SK-N-SH (cell line): ENCODE measurements at regions not wholly inside any gene's neighbourhood (a gene's known extent, or its start where the extent isn't known, plus 50 kb on each side); places are given as distances from the start of the nearest gene placed in this dataset.

Experiments
- CTCF ChIA-PET: fragments of 300-600, 350-600 bp; formaldehyde crosslinking; extraction: SDS; loops from one replicate; lab custom pipeline; 2021; lab: Yijun Ruan, JAX
- POLR2A ChIA-PET: fragments of 350-600 bp; sonication (Branson Sonifier 250); formaldehyde crosslinking; extraction: SDS; loops from one replicate; lab custom pipeline; 2020; ENCODE audit warnings: antibody characterized with exemption, inconsistent platforms; lab: Yijun Ruan, JAX
- DNase-seq: peaks from one replicate; pipeline ENCODE4 v3.0.0; 2012
- H2AFZ ChIP-seq: fragments of 200-600 bp; sonication (generic); 2 replicates; pipeline ENCODE4 v1.8.1; 2016; ENCODE audit warnings: antibody characterized with exemption, mild to moderate bottlenecking, low read depth
- H3F3A ChIP-seq: fragments of 200-600 bp; sonication (generic); replicated peaks from 2 replicates; pipeline ENCODE3; 2016; ENCODE audit warnings: antibody characterized with exemption, mild to moderate bottlenecking; ENCODE audit not compliant: insufficient read depth
- H3K27ac ChIP-seq, 2 experiments: fragments of 200-500 bp in 1 of 2; fragments of 200-600 bp in 1 of 2; sonication (Bioruptor generic) in 1 of 2; sonication (generic), shearing (Covaris generic) in 1 of 2; 2 replicates each; pipeline versions ENCODE4 v1.5.1 to v1.6.1; 2014 to 2016; ENCODE audit warnings: low read depth in 2 of 2, inconsistent platforms in 1 of 2, low read length in 1 of 2, mild to moderate bottlenecking in 1 of 2, mixed read lengths in 1 of 2
- H3K27me3 ChIP-seq: fragments of 200-600 bp; sonication (generic), shearing (Covaris generic); 2 replicates; pipeline ENCODE4 v1.6.1; 2016; ENCODE audit warnings: mixed run types; ENCODE audit not compliant: insufficient read depth
- H3K36me3 ChIP-seq, 2 experiments: fragments of 200-500 bp in 1 of 2; fragments of 200-600 bp in 1 of 2; sonication (Bioruptor generic) in 1 of 2; sonication (generic) in 1 of 2; replicated peaks in 1 of 2; 2 replicates each; pipeline versions ENCODE3 to v1.5.1; 2014 to 2016; ENCODE audit warnings: low read length in 1 of 2, mild to moderate bottlenecking in 1 of 2; ENCODE audit not compliant: insufficient read depth in 2 of 2, control insufficient read depth in 1 of 2
- H3K4me1 ChIP-seq, 2 experiments: fragments of 200-500 bp in 1 of 2; fragments of 200-600 bp in 1 of 2; sonication (Bioruptor generic) in 1 of 2; sonication (generic), shearing (Covaris generic) in 1 of 2; 2 replicates each; pipeline versions ENCODE4 v1.5.1 to v1.6.1; 2014 to 2016; ENCODE audit warnings: low read depth in 1 of 2, low read length in 1 of 2, mixed run types in 1 of 2; ENCODE audit not compliant: insufficient read depth in 2 of 2, control insufficient read depth in 1 of 2
- H3K4me2 ChIP-seq: fragments of 200-600 bp; sonication (generic), shearing (Covaris generic); 2 replicates; pipeline ENCODE4 v1.6.1; 2017; ENCODE audit warnings: mixed run types
- H3K4me3 ChIP-seq, 2 experiments: fragments of 200-500 bp in 1 of 2; fragments of 200-600 bp in 1 of 2; sonication (Bioruptor generic) in 1 of 2; sonication (generic), shearing (Covaris generic) in 1 of 2; 2 replicates each; pipeline versions ENCODE4 v1.5.1 to v1.8.1; 2014 to 2016; ENCODE audit warnings: low read depth in 2 of 2, inconsistent platforms in 1 of 2, low read length in 1 of 2, mild to moderate bottlenecking in 1 of 2, mixed read lengths in 1 of 2, moderate library complexity in 1 of 2
- H3K79me2 ChIP-seq: fragments of 200-600 bp; sonication (generic); 2 replicates; pipeline ENCODE4 v1.8.1; 2017; ENCODE audit warnings: mild to moderate bottlenecking; ENCODE audit not compliant: insufficient read depth
- H3K9ac ChIP-seq: fragments of 200-600 bp; sonication (generic); 2 replicates; pipeline ENCODE4 v1.6.1; 2017; ENCODE audit warnings: mixed run types
- H3K9me2 ChIP-seq: fragments of 200-600 bp; sonication (generic); 2 replicates; pipeline ENCODE4 v1.6.1; 2017; ENCODE audit warnings: mixed run types
- H3K9me3 ChIP-seq: fragments of 200-600 bp; sonication (generic); 2 replicates; pipeline ENCODE4 v1.6.1; 2017; ENCODE audit warnings: mixed run types, mild to moderate bottlenecking, moderate library complexity
- H4K20me1 ChIP-seq: fragments of 200-600 bp; sonication (generic); 2 replicates; pipeline ENCODE4 v1.6.1; 2017; ENCODE audit warnings: mild to moderate bottlenecking, mixed run types; ENCODE audit not compliant: insufficient read depth
- CTCF ChIP-seq: fragments of 200-600 bp; sonication (generic); IDR thresholded peaks from 2 replicates; pipeline ENCODE4 v1.6.1; 2017; ENCODE audit warnings: antibody characterized with exemption, mild to moderate bottlenecking, moderate library complexity
- ELF1 ChIP-seq: IDR thresholded peaks from 2 replicates; pipeline ENCODE4 v1.4.0; 2012
- FOXJ3 ChIP-seq: sonication (generic); formaldehyde crosslinking; IDR thresholded peaks from 2 replicates; pipeline ENCODE4 v1.5.1; 2020; ENCODE audit warnings: mild to moderate bottlenecking, missing genetic modification reagents
- GATA2 ChIP-seq: sonication (generic); formaldehyde crosslinking; IDR thresholded peaks from 2 replicates; pipeline ENCODE4 v1.5.0; 2020; ENCODE audit warnings: mild to moderate bottlenecking, missing genetic modification reagents
- MXI1 ChIP-seq: IDR thresholded peaks from 2 replicates; pipeline ENCODE4 v1.6.1; 2012; ENCODE audit warnings: mild to moderate bottlenecking, low read depth, low read length, improper control_type of control experiment
- NRF1 ChIP-seq: IDR thresholded peaks from 2 replicates; pipeline ENCODE4 v1.6.1; 2012; ENCODE audit warnings: low read depth, mild to moderate bottlenecking, low read length
- PBX3 ChIP-seq: IDR thresholded peaks from 2 replicates; pipeline ENCODE4; 2012
- RCOR1 ChIP-seq: fragments of 150-350 bp; IDR thresholded peaks from 2 replicates; pipeline ENCODE4 v1.6.1; 2017; ENCODE audit warnings: antibody characterized with exemption, low read length
- SMC3 ChIP-seq: IDR thresholded peaks from 2 replicates; pipeline ENCODE4 v1.6.1; 2012; ENCODE audit warnings: low read depth, low read length, improper control_type of control experiment
- TAF1 ChIP-seq: IDR thresholded peaks from 2 replicates; pipeline ENCODE4 v1.6.1; 2012; ENCODE audit warnings: low read depth, mild to moderate bottlenecking, low read length, moderate library complexity, borderline replicate concordance
- TCF12 ChIP-seq: IDR thresholded peaks from 2 replicates; pipeline ENCODE4 v1.4.0; 2012
- TEAD4 ChIP-seq: IDR thresholded peaks from 2 replicates; pipeline ENCODE4 v1.4.0; 2012; ENCODE audit warnings: mild to moderate bottlenecking, borderline replicate concordance; ENCODE audit not compliant: insufficient read depth
- whole genome bisulfite sequencing: methylation state at CpG from one replicate; pipeline ENCODE4 v1.1.6; 2017; ENCODE audit warnings: low lambda C conversion rate; 5-methylcytosine and 5-hydroxymethylcytosine counted together
- TF ChIP-seq, protein P1 (sequence below): fragments of 150-350 bp; IDR thresholded peaks from 2 replicates; pipeline ENCODE4 v1.6.1; 2016; ENCODE audit warnings: mild to moderate bottlenecking, low read depth, low read length

- peaks cover 0 to 36% of the 10 kb centered on the region in 2 experiments for H3K36me3 ChIP-seq
- no peak overlapping the region for H3K4me2 ChIP-seq
- H4K20me1 ChIP-seq, result no peaks in the 10 kb centered on the region
- 87% methylated on average over 8 of the region's 8 CpGs for WGBS
- no peak overlapping the region for H2AFZ ChIP-seq
- no peaks in the 10 kb centered on the region for H3K9me2 ChIP-seq
- POLR2A ChIA-PET, result no interaction called here
- no peaks in the 10 kb centered on the region for H3F3A ChIP-seq
- TF ChIP-seq CTCF, result no peak
- TF ChIP-seq NRF1, result no peak
- TF ChIP-seq TAF1, result no peak
- TF ChIP-seq ELF1, result no peak
- no peak for TF ChIP-seq MXI1
- no peak for TF ChIP-seq TCF12
- TF ChIP-seq, protein P1, sequence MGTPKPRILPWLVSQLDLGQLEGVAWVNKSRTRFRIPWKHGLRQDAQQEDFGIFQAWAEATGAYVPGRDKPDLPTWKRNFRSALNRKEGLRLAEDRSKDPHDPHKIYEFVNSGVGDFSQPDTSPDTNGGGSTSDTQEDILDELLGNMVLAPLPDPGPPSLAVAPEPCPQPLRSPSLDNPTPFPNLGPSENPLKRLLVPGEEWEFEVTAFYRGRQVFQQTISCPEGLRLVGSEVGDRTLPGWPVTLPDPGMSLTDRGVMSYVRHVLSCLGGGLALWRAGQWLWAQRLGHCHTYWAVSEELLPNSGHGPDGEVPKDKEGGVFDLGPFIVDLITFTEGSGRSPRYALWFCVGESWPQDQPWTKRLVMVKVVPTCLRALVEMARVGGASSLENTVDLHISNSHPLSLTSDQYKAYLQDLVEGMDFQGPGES, result no peak
- TF ChIP-seq TEAD4, result no peak
- no peak for TF ChIP-seq FOXJ3
- no peak for TF ChIP-seq GATA2
- TF ChIP-seq SMC3, result no peak
- TF ChIP-seq PBX3, result no peak
- TF ChIP-seq RCOR1, result no peak
- TF ChIP-seq, all 33 proteins: peak for 0
- peaks cover 14% of the 10 kb centered on the region; the same call in 1 of the 2 replicates for H3K9me3 ChIP-seq
- no peak overlapping the region for H3K27ac ChIP-seq
- no peak for DNase-seq
- no peaks in the 10 kb centered on the region for H3K27me3 ChIP-seq
- CTCF ChIA-PET, result interaction anchor here (0.7 kb wide), 1 partner anchor 1642 kb away, joined by 3 read pairs; no protein-coding TSS in a partner anchor
- H3K79me2 ChIP-seq, result peaks cover 13% of the 10 kb centered on the region; the same call in 1 of the 2 replicates
- H3K9ac ChIP-seq, result no peak overlapping the region
- no peak overlapping the region for H3K4me3 ChIP-seq
- no peaks in the 10 kb centered on the region for H3K4me1 ChIP-seq
Measured at GRCh38 chr2:18639756-18640453, 50.5 kb upstream of the NT5C1B start.
